ENCODE measurements at regions not wholly inside any gene's neighbourhood (a gene's known extent, or its start where the extent isn't known, plus 50 kb on each side); places are given as distances from the start of the nearest gene placed in this dataset.

GRCh38 chr21:39105341-39105765 lies 77.9 kb downstream of the PSMG1 start:
- TF ChIP-seq CTCF (IDR thresholded peaks at IDR 0.05) (no peak), ZFX (IDR thresholded peaks at IDR 0.05; ENCODE audit: borderline replicate concordance) (no peak)

Measured in 22Rv1 (cell line).